Liver (tissue), 8 donors: ENCODE measurements at regions not wholly inside any gene's neighbourhood (a gene's known extent, or its start where the extent isn't known, plus 50 kb on each side); places are given as distances from the start of the nearest gene placed in this dataset.
A peak's percentile ranks its signal among the peaks of the same experiment; 100 is the strongest.
"Not testable (repeated sequence)": the region's sequence is repeated elsewhere in the genome, so short reads cannot be mapped to it uniquely, and the experiment has no call there.

Experiments
- DNase-seq: peaks from one replicate; pipeline ENCODE4 v3.0.0-alpha.2; 2017; ENCODE audit warnings: low spot score
- H3K27ac ChIP-seq, 2 donors: one replicate each; pipeline ENCODE4 v1.7.0; 2013; ENCODE audit warnings: inconsistent platforms in 2 of 2, low read length in 2 of 2, control low read depth in 1 of 2, low read depth in 1 of 2, mild to moderate bottlenecking in 1 of 2
- H3K27me3 ChIP-seq, 4 donors: one replicate each; pipeline versions ENCODE4 v1.6.1 to v1.7.0; 2013; ENCODE audit warnings: low read length in 3 of 4, inconsistent platforms in 1 of 4, mild to moderate bottlenecking in 1 of 4, moderate library complexity in 1 of 4; ENCODE audit not compliant: control insufficient read depth in 4 of 4, insufficient read depth in 4 of 4
- H3K36me3 ChIP-seq, 4 donors: one replicate each; pipeline versions ENCODE4 v1.6.1 to v1.7.0; 2013; ENCODE audit warnings: low read length in 3 of 4, mild to moderate bottlenecking in 3 of 4, low read depth in 1 of 4, moderate library complexity in 1 of 4; ENCODE audit not compliant: control insufficient read depth in 4 of 4, insufficient read depth in 3 of 4
- H3K4me1 ChIP-seq, 4 donors: one replicate each; pipeline versions ENCODE4 v1.6.1 to v1.7.0; 2013; ENCODE audit warnings: low read length in 3 of 4, mild to moderate bottlenecking in 3 of 4, moderate library complexity in 1 of 4; ENCODE audit not compliant: control insufficient read depth in 4 of 4, insufficient read depth in 4 of 4
- H3K4me3 ChIP-seq, 3 donors: one replicate each; pipeline versions ENCODE4 v1.6.1 to v1.7.0; 2013; ENCODE audit warnings: low read length in 3 of 3, control low read depth in 1 of 3, low read depth in 1 of 3, mild to moderate bottlenecking in 1 of 3
- H3K9ac ChIP-seq, 2 donors: one replicate each; pipeline ENCODE4 v1.7.0; 2013; ENCODE audit warnings: low read length in 2 of 2, mild to moderate bottlenecking in 2 of 2, moderate library complexity in 2 of 2, control low read depth in 1 of 2, low read depth in 1 of 2
- H3K9me3 ChIP-seq, 4 donors: one replicate each; pipeline versions ENCODE4 v1.6.1 to v1.7.0; 2013; ENCODE audit warnings: low read length in 3 of 4; ENCODE audit not compliant: control insufficient read depth in 4 of 4
- ATF3 ChIP-seq: IDR thresholded peaks from 2 replicates; pipeline ENCODE4 v1.6.1; 2016; ENCODE audit warnings: antibody characterized with exemption
- CTCF ChIP-seq: fragments of 150-350 bp; IDR thresholded peaks from 2 replicates; pipeline ENCODE4 v1.5.1; 2017; ENCODE audit warnings: improper control_type of control experiment, low read depth, low read length; ENCODE audit not compliant: missing input control
- EGR1 ChIP-seq, 2 donors: IDR thresholded peaks; 2 replicates each; pipeline ENCODE4 v1.6.1; 2016 to 2018; ENCODE audit warnings: antibody characterized with exemption in 2 of 2, low read depth in 2 of 2
- GABPA ChIP-seq, 2 donors: IDR thresholded peaks in 1 of 2; conservative IDR thresholded peaks in 1 of 2; 2 replicates each; pipeline ENCODE4 v1.6.1; 2016; ENCODE audit warnings: antibody characterized with exemption in 2 of 2, mild to moderate bottlenecking in 1 of 2, moderate library complexity in 1 of 2
- JUND ChIP-seq, 2 donors: IDR thresholded peaks; 2 replicates each; pipeline ENCODE4 v1.6.1; 2016; ENCODE audit warnings: antibody characterized with exemption in 2 of 2
- RAD21 ChIP-seq, 2 donors: IDR thresholded peaks; 2 replicates each; pipeline ENCODE4 v1.6.1; 2016; ENCODE audit warnings: antibody characterized with exemption in 2 of 2, mild to moderate bottlenecking in 2 of 2
- REST ChIP-seq: IDR thresholded peaks from 2 replicates; pipeline ENCODE4 v1.6.1; 2016; ENCODE audit warnings: antibody characterized with exemption, mild to moderate bottlenecking
- RXRA ChIP-seq, 2 donors: IDR thresholded peaks; 2 replicates each; pipeline ENCODE4 v1.6.1; 2017 to 2018; ENCODE audit warnings: antibody characterized with exemption in 2 of 2, mild to moderate bottlenecking in 1 of 2
- YY1 ChIP-seq: IDR thresholded peaks from 2 replicates; pipeline ENCODE4 v1.6.1; 2016; ENCODE audit warnings: antibody characterized with exemption, mild to moderate bottlenecking
- WGBS: extraction: QIAGEN DNeasy Blood & Tissue Kit; methylation state at CpG from one replicate; pipeline ENCODE4 v1.1.7; 2013; 5-methylcytosine and 5-hydroxymethylcytosine counted together
- TF ChIP-seq, protein P1 (sequence below): IDR thresholded peaks from 2 replicates; pipeline ENCODE4 v1.6.1; 2016; ENCODE audit warnings: antibody characterized with exemption
- donor health status: healthy.
- donor health status: healthy.
- donor health status: healthy.
- donor health status: healthy.
- donor health status: healthy.

- no peaks in the 10 kb centered on the region for H3K27me3 ChIP-seq
- H3K27ac ChIP-seq = no peak overlapping the region
- H3K4me3 ChIP-seq = no peak overlapping the region
- H3K4me1 ChIP-seq = peaks cover 0 to 3% (median 2%) of the 10 kb centered on the region in 4 donors
- 19% methylated on average over 1 of the region's 1 CpG for WGBS
- no peak for DNase-seq
- H3K9ac ChIP-seq = no peak overlapping the region
- H3K36me3 ChIP-seq = no peaks in the 10 kb centered on the region
- TF ChIP-seq ATF3 (no peak), GABPA (IDR thresholded peaks at IDR 0.05 in 1 of 2, conservative IDR thresholded peaks at IDR 0.05 in 1 of 2) (no peak), JUND (IDR thresholded peaks at IDR 0.05) (no peak), YY1 (no peak), RXRA (IDR thresholded peaks at IDR 0.05) (no peak)
- TF ChIP-seq, protein P1, sequence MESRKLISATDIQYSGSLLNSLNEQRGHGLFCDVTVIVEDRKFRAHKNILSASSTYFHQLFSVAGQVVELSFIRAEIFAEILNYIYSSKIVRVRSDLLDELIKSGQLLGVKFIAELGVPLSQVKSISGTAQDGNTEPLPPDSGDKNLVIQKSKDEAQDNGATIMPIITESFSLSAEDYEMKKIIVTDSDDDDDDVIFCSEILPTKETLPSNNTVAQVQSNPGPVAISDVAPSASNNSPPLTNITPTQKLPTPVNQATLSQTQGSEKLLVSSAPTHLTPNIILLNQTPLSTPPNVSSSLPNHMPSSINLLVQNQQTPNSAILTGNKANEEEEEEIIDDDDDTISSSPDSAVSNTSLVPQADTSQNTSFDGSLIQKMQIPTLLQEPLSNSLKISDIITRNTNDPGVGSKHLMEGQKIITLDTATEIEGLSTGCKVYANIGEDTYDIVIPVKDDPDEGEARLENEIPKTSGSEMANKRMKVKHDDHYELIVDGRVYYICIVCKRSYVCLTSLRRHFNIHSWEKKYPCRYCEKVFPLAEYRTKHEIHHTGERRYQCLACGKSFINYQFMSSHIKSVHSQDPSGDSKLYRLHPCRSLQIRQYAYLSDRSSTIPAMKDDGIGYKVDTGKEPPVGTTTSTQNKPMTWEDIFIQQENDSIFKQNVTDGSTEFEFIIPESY = no peak
- no peaks in the 10 kb centered on the region for H3K9me3 ChIP-seq
These were observed 615.1 kb downstream of the ZWINT start for GRCh38 chr10:55746002-55746401.

DNA sequence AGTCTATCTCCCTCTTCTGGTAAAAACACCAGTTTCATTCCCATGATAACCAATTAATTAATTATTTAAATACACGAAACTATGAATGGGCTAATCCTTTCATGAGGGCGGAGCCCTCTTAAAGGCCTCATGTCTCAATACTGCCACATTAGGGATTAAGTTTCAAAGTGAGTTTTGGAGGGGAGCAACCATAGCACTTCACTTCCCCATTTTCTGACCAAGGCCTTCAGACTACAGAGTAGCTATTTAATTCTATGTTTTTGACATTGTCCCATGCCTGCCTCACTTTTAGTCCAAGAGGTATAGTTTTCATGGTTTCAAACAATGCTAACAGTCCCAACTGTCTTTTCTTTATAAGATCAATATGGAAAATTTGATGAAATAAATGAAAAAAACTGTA is 618.6 kb downstream of the ZWINT start:
- no peaks in the 10 kb centered on the region for H3K9me3 ChIP-seq
- H3K27ac ChIP-seq = no peak overlapping the region
- H3K9ac ChIP-seq = no peak overlapping the region
- no peak overlapping the region for H3K4me3 ChIP-seq
- TF ChIP-seq REST = no peak
- TF ChIP-seq EGR1 (IDR thresholded peaks at IDR 0.05; ENCODE audit: low read depth in 2 of 2) = no peak
- TF ChIP-seq ATF3 = no peak
- no peak for TF ChIP-seq RAD21 (IDR thresholded peaks at IDR 0.05)
- H3K36me3 ChIP-seq = no peaks in the 10 kb centered on the region
- peaks cover under 1 to 14% (median 4%) of the 10 kb centered on the region in 4 donors for H3K4me1 ChIP-seq
- DNase-seq = no peak
- 84% methylated on average over 2 of the region's 2 CpGs for WGBS
- H3K27me3 ChIP-seq = no peaks in the 10 kb centered on the region

DNA sequence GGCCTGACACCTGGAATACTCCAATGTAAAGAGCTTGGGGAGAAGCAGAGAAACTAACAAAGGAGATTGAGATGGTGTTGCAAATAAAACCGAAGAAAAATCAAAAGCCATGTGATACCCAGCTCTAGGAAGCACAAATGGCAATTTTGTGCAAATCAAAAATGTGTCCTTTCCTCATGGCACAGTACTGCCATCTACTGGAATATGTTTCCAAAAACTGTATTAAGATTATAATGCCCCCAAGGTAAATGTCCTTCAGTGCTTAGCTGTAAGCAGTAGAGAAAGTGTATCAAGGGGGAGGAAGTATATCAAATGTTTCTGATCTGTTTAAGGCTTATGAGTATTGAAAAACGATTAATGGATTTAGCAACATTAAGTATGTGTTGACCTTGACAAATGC is 620.3 kb downstream of the ZWINT start:
- H3K9ac ChIP-seq, DNase-seq, H3K27ac ChIP-seq, H3K27me3 ChIP-seq, H3K36me3 ChIP-seq, H3K9me3 ChIP-seq, H3K4me3 ChIP-seq: not testable (repeated sequence)
- 2% methylated on average over 2 of the region's 2 CpGs for WGBS
- TF ChIP-seq CTCF (peak; percentile 28), RAD21 (IDR thresholded peaks at IDR 0.05) (peak; percentile 62 to 72)
- H3K4me1 ChIP-seq = peaks cover 0 to 14% (median 3%) of the 10 kb centered on the region in 4 donors
